KMS-11 (cell line): ENCODE measurements at regions not wholly inside any gene's neighbourhood (a gene's known extent, or its start where the extent isn't known, plus 50 kb on each side); places are given as distances from the start of the nearest gene placed in this dataset.

Source experiments
- H2AFZ ChIP-seq: fragments of 200-600 bp; sonication (generic); 2 replicates; pipeline ENCODE4 v1.6.1; 2016; ENCODE audit warnings: antibody characterized with exemption, mixed run types, low read depth
- H3K27ac ChIP-seq: fragments of 200-600 bp; sonication (generic); 2 replicates; pipeline ENCODE4 v1.6.1; 2016; ENCODE audit warnings: mild to moderate bottlenecking, mixed run types
- H3K27me3 ChIP-seq: fragments of 200-600 bp; sonication (generic); 2 replicates; pipeline ENCODE4 v1.6.1; 2017; ENCODE audit warnings: mild to moderate bottlenecking, low read depth, mixed run types, moderate library complexity; ENCODE audit not compliant: insufficient read depth
- H3K36me3 ChIP-seq: fragments of 200-600 bp; sonication (generic); 2 replicates; pipeline ENCODE4 v1.6.1; 2017; ENCODE audit warnings: mild to moderate bottlenecking, mixed run types; ENCODE audit not compliant: insufficient read depth
- H3K4me1 ChIP-seq: fragments of 200-600 bp; sonication (generic); 2 replicates; pipeline ENCODE4 v1.6.1; 2016; ENCODE audit warnings: mild to moderate bottlenecking, low read depth, mixed run types; ENCODE audit not compliant: poor library complexity, severe bottlenecking
- H3K4me2 ChIP-seq: fragments of 200-600 bp; sonication (generic); 2 replicates; pipeline ENCODE4 v1.7.0; 2016; ENCODE audit warnings: mild to moderate bottlenecking, mixed run types
- H3K4me3 ChIP-seq: fragments of 200-600 bp; sonication (generic); IDR thresholded peaks from 2 replicates; pipeline ENCODE4 v1.6.1; 2017; ENCODE audit warnings: low read depth, low read length, mixed read lengths; ENCODE audit not compliant: insufficient read depth
- H3K79me2 ChIP-seq: fragments of 200-600 bp; sonication (generic); 2 replicates; pipeline ENCODE4 v1.6.1; 2016; ENCODE audit warnings: low read depth, mixed run types; ENCODE audit not compliant: insufficient read depth
- H3K9ac ChIP-seq: fragments of 200-600 bp; sonication (generic); 2 replicates; pipeline ENCODE4 v1.6.1; 2016; ENCODE audit warnings: mild to moderate bottlenecking, mixed run types
- H4K20me1 ChIP-seq: fragments of 200-600 bp; sonication (generic); 2 replicates; pipeline ENCODE4 v1.6.1; 2016; ENCODE audit warnings: mild to moderate bottlenecking, mixed run types; ENCODE audit not compliant: insufficient read depth
- TF ChIP-seq, protein P1 (sequence below): fragments of 200-600 bp; sonication (generic); conservative IDR thresholded peaks from 2 replicates; pipeline ENCODE4 v1.6.1; 2017; ENCODE audit warnings: low read depth, mild to moderate bottlenecking, antibody characterized with exemption, low read length, moderate library complexity, mixed read lengths

DNA sequence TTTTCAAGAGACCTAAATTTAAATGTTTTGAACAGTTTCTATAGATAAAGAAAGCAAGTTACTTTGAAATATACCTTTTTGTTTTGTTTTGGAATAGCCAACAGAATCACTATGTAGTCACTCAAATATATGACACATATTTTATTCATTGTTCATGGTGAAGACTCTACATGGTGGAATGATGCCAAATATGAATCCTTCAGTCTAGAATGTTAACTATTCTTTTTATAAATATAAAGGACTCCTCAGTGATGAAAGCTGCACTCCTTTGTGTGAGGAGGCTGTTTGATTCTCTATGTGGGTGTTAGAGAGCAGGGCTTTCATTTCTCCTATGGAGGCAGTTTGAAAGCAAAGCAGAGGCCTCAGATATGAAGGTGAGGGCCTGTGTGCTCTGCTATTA, 396.4 kb upstream of the LRRTM1 start:
- H3K4me1 ChIP-seq: no peaks in the 10 kb centered on the region
- no peaks in the 10 kb centered on the region for H3K79me2 ChIP-seq
- H3K4me3 ChIP-seq: no peak overlapping the region
- no peak overlapping the region for H3K27ac ChIP-seq
- H3K4me2 ChIP-seq: no peak overlapping the region
- no peak overlapping the region for H2AFZ ChIP-seq
- TF ChIP-seq, protein P1, sequence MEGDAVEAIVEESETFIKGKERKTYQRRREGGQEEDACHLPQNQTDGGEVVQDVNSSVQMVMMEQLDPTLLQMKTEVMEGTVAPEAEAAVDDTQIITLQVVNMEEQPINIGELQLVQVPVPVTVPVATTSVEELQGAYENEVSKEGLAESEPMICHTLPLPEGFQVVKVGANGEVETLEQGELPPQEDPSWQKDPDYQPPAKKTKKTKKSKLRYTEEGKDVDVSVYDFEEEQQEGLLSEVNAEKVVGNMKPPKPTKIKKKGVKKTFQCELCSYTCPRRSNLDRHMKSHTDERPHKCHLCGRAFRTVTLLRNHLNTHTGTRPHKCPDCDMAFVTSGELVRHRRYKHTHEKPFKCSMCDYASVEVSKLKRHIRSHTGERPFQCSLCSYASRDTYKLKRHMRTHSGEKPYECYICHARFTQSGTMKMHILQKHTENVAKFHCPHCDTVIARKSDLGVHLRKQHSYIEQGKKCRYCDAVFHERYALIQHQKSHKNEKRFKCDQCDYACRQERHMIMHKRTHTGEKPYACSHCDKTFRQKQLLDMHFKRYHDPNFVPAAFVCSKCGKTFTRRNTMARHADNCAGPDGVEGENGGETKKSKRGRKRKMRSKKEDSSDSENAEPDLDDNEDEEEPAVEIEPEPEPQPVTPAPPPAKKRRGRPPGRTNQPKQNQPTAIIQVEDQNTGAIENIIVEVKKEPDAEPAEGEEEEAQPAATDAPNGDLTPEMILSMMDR: no peak
- H4K20me1 ChIP-seq: no peaks in the 10 kb centered on the region
- no peak overlapping the region for H3K9ac ChIP-seq
- no peaks in the 10 kb centered on the region for H3K27me3 ChIP-seq
- no peaks in the 10 kb centered on the region for H3K36me3 ChIP-seq
